Brain microvascular endothelial cell (primary cell): ENCODE measurements at regions not wholly inside any gene's neighbourhood (a gene's known extent, or its start where the extent isn't known, plus 50 kb on each side); places are given as distances from the start of the nearest gene placed in this dataset.
A peak's percentile ranks its signal among the peaks of the same experiment; 100 is the strongest.
"Not testable (repeated sequence)": the region's sequence is repeated elsewhere in the genome, so short reads cannot be mapped to it uniquely, and the experiment has no call there.

Experiments used
- DNase-seq: peaks from one replicate; pipeline ENCODE4 v3.0.0-alpha.2; 2020
- H3K27ac ChIP-seq: fragments of 250-450 bp; sonication (Bioruptor Pico); 2 replicates; pipeline ENCODE4 v1.5.1; 2020; ENCODE audit warnings: mild to moderate bottlenecking, moderate library complexity
- H3K27me3 ChIP-seq: fragments of 250-450 bp; sonication (Bioruptor Pico); replicated peaks from 2 replicates; pipeline ENCODE4 v1.5.1; 2020; ENCODE audit warnings: mild to moderate bottlenecking
- H3K36me3 ChIP-seq: fragments of 250-450 bp; sonication (Bioruptor Pico); replicated peaks from 2 replicates; pipeline ENCODE4 v1.5.1; 2020; ENCODE audit warnings: mild to moderate bottlenecking
- H3K4me3 ChIP-seq: 2 replicates; pipeline ENCODE4 v1.5.1; 2011; ENCODE audit warnings: low read depth, mild to moderate bottlenecking, control low read depth, low read length, moderate library complexity
- in situ Hi-C: cut with HindIII; loops from 2 replicates; pipeline ENCODE4 v1.10.0; 2017; ENCODE audit warnings: low sequenced_read_pairs, low pct_ligation_motif_present
- TF ChIP-seq, protein P1 (sequence below): IDR thresholded peaks from 2 replicates; pipeline ENCODE4 v1.5.1; 2011; ENCODE audit warnings: low read depth, mild to moderate bottlenecking, moderate library complexity, low read length, control low read depth, inconsistent platforms; ENCODE audit errors: missing control alignments

DNA sequence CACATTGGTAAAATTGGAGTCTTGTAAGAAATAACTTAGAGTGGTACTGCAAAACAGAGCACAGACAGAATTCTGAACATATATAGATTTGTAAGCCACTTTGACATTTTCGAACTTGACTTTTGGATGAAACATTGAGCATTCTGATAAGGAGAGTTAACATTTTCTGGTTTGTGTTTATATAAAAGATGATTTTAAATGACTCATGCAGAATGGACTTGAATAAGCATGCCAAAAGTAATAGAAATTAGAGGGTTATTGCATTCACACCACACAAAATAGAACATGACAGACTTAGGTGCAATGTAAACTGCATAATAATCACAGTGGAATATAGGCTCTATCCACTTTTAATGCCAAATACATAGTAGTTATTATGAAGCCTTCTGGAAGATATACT, 507.0 kb downstream of the DACH1 start:
- no peak for DNase-seq
- H3K4me3 ChIP-seq: no peak overlapping the region
- no peaks in the 10 kb centered on the region for H3K36me3 ChIP-seq
- in situ Hi-C loops: no loop called here
- H3K27me3 ChIP-seq: no peaks in the 10 kb centered on the region
- H3K27ac ChIP-seq: peak overlapping the region; percentile 34
- TF ChIP-seq, protein P1, sequence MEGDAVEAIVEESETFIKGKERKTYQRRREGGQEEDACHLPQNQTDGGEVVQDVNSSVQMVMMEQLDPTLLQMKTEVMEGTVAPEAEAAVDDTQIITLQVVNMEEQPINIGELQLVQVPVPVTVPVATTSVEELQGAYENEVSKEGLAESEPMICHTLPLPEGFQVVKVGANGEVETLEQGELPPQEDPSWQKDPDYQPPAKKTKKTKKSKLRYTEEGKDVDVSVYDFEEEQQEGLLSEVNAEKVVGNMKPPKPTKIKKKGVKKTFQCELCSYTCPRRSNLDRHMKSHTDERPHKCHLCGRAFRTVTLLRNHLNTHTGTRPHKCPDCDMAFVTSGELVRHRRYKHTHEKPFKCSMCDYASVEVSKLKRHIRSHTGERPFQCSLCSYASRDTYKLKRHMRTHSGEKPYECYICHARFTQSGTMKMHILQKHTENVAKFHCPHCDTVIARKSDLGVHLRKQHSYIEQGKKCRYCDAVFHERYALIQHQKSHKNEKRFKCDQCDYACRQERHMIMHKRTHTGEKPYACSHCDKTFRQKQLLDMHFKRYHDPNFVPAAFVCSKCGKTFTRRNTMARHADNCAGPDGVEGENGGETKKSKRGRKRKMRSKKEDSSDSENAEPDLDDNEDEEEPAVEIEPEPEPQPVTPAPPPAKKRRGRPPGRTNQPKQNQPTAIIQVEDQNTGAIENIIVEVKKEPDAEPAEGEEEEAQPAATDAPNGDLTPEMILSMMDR: no peak

DNA sequence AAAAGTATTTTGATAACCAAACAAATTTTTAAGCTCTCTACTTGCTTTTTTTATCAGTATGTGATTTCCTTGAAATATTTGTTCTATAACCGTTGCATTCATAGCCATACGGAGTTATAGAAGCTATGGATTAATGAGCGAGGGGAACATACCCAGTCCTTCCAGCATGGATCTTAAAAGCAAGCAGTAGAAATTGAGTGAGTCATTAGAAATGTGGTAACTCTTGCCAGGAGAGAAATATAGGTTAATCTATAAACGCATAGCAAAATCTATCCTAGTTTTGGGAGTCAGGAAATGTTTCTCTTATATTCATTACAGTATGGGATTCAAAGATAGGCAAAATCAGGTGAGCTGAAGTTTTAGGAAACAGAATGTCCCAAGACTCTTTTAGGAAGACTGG, 507.4 kb downstream of the DACH1 start:
- DNase-seq: no peak
- Histone ChIP-seq H3K27ac (peak overlapping the region; percentile 34), H3K4me3 (no peak overlapping the region), H3K36me3 (no peaks in the 10 kb centered on the region), H3K27me3 (no peaks in the 10 kb centered on the region)
- TF ChIP-seq, protein P1: no peak
- in situ Hi-C loops: no loop called here

DNA sequence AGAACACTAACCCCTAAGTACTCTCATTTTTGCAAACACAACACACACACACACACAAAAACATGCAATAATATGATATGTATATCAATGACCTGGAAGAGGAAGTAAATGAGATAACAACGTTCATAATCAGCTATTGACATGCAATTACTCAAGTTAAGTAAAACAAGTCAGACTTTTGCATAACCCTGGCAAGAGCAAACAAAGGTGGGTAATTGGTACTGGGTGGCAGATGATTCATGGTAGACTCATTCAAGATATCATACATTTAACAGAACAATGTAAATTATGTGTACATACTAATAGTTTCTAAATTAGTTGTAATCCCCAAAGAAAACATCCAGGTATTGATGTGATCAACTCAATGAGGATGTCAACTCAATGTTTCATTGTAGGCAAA, 508.8 kb downstream of the DACH1 start:
- no peaks in the 10 kb centered on the region for H3K27me3 ChIP-seq
- no peaks in the 10 kb centered on the region for H3K36me3 ChIP-seq
- TF ChIP-seq, protein P1: no peak
- DNase-seq: no peak
- in situ Hi-C loops: no loop called here
- no peak overlapping the region for H3K4me3 ChIP-seq
- H3K27ac ChIP-seq: no peak overlapping the region

DNA sequence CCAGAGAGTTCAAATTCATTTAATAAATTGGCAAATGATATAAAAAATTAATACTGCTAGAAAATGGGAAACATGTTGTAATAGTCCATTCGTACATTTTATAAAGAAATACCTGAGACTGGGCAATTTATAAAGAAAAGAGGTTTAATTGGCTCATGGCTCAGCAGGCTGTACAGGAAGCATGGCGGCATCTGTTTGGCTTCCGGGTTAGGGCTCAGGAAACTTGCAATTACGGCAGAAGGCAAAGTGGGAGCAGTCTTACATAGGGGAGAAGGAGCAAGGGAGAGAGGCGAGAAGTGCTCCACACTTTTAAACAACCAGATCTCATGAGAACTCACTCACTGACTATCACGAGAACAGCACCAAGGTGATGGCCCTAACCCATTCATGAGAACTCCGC, 512.0 kb downstream of the DACH1 start:
- TF ChIP-seq, protein P1: no peak
- no peaks in the 10 kb centered on the region for H3K27me3 ChIP-seq

DNA sequence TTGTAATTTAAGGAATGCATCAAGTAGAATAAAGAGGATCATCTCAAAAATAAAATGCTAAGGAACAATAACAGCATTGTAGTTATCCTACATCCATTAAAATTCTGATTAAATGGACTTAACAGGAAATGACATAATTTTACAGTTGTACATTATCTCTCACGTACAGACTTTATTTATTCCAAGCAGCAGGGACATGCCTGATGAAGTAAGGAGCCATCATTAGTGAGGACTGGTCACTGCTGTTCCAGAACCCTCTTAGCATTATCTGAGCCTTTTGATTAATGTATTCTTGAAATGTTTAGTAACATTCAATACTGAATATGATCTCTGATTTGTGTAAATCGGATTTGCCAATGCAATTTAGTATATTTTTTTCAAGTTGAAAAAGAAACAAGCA, 516.1 kb downstream of the DACH1 start:
- Histone ChIP-seq H3K4me3 (no peak overlapping the region), H3K27me3 (no peaks in the 10 kb centered on the region), H3K36me3 (no peaks in the 10 kb centered on the region), H3K27ac (no peak overlapping the region)
- TF ChIP-seq, protein P1: no peak
- in situ Hi-C loops: no loop called here
- DNase-seq: no peak

More for the DNA sequence above, 512.0 kb downstream of the DACH1 start:
- in situ Hi-C loops: no loop called here
- H3K4me3 ChIP-seq: no peak overlapping the region
- H3K27ac ChIP-seq: no peak overlapping the region
- no peak for DNase-seq
- no peaks in the 10 kb centered on the region for H3K36me3 ChIP-seq

DNA sequence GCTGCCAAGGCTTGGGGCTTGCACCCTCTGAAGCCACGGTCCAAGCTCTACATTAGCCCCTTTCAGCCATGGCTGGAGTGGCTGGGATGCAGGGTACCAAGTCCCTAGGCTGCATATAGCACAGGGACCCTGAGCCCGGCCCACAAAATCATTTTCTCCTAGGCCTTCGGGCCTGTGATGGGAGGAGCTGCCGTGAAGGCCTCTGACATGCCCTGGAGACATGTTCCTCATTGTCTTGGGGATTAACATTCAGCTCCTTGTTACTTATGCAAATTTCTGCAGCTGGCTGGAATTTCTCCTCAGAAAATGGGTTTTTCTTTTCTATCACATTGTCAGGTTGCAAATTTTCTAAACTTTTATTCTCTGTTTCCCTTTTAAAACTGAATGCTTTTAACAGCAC, 521.1 kb downstream of the DACH1 start:
- H3K36me3 ChIP-seq, H3K4me3 ChIP-seq, H3K27me3 ChIP-seq, in situ Hi-C loops, DNase-seq, H3K27ac ChIP-seq: not testable (repeated sequence)
